Heart left ventricle (tissue), 13 donors: ENCODE measurements at regions not wholly inside any gene's neighbourhood (a gene's known extent, or its start where the extent isn't known, plus 50 kb on each side); places are given as distances from the start of the nearest gene placed in this dataset.

Source experiments
- CTCF ChIP-seq, 12 donors: fragments of 200-600 bp; sonication (generic) in 4 of 12; IDR thresholded peaks; one replicate each; pipeline versions ENCODE4 v1.5.0 to v1.8.0; 2018 to 2022; ENCODE audit warnings: antibody characterized with exemption in 12 of 12, mild to moderate bottlenecking in 5 of 12
- POLR2A ChIP-seq, 2 donors: fragments of 450-650 bp; IDR thresholded peaks; one replicate each; pipeline ENCODE4 v1.6.1; 2017; ENCODE audit warnings: antibody characterized with exemption in 2 of 2, mild to moderate bottlenecking in 2 of 2, moderate library complexity in 2 of 2
- donor health status: ischemic (EF 13 %, LVEDD 7.1; RV severe dilation, severe dysfunction).
- donor health status: DM: no; HTN: yes; CAD: no.
- donor health status: DM: no; HTN: no; CAD: no.
- donor health status: ischemic (EF 25% LVEDD 6.9; RV normal size, moderate dysfunction).
- donor health status: ischemic (EF 25% LVEDD 5.7; RV mildly dilated, moderate dysfunction).
- donor health status: ischemic (EF 35%, LVEDD 5.7; RV mildly dilated, moderate dysfunction).
- donor health status: nonischemic (EF 11% LVEDD 7.7; RV severe dilation, severe dysfunction).
- donor health status: DM: yes; HTN: yes; CAD: no.
- donor health status: PGD.
- donor health status: ischemic (EF 29% LVEDD 5.4; RV normal size, mild dysfunction).
- donor health status: nonischemic (EF 23%, LVEDD 6.1; RV moderate dilation, normal function).

DNA sequence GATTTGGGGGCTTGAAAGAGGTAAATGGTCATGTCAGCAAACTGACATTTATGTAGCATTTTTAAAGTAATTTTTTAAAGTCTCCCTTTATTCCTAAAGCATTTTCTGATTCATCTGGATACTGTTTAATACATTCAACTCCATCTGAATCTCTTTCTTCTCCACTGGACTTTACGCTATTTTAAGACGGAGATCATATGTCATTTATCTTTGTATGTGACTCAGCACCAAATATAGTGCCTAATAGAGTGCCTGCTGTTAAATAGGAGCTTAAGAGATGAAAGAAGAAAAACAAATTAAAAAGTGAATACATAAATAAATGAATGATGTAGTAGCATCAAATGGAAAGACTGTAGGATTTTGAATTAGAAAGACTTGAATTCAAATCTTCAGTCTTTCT is 548.8 kb upstream of the SMC2 start:
- TF ChIP-seq POLR2A (IDR thresholded peaks at IDR 0.05): no peak
- TF ChIP-seq CTCF (IDR thresholded peaks at IDR 0.05): no peak
